Keratinocyte (primary cell): ENCODE measurements at regions not wholly inside any gene's neighbourhood (a gene's known extent, or its start where the extent isn't known, plus 50 kb on each side); places are given as distances from the start of the nearest gene placed in this dataset.

Experiments
- EZH2 ChIP-seq: IDR thresholded peaks from one replicate; pipeline ENCODE4 v1.6.1; 2012; ENCODE audit warnings: inconsistent platforms, mild to moderate bottlenecking, low read length, moderate library complexity
- TF ChIP-seq, protein P1 (sequence below), 3 experiments: IDR thresholded peaks in 1 of 3; conservative IDR thresholded peaks in 1 of 3; optimal IDR thresholded peaks in 1 of 3; 2 replicates in 2 of 3; 3 replicates in 1 of 3; pipeline versions ENCODE3 to v1.5.1; 2011; ENCODE audit warnings: low read length in 3 of 3, mild to moderate bottlenecking in 3 of 3, moderate library complexity in 2 of 3, control low read depth in 1 of 3, inconsistent platforms in 1 of 3; ENCODE audit not compliant: insufficient read depth in 2 of 3; ENCODE audit errors: extremely low read depth in 1 of 3

GRCh38 chr5:171705830-171706468, 79.7 kb upstream of the SMIM23 start:
- TF ChIP-seq, protein P1, sequence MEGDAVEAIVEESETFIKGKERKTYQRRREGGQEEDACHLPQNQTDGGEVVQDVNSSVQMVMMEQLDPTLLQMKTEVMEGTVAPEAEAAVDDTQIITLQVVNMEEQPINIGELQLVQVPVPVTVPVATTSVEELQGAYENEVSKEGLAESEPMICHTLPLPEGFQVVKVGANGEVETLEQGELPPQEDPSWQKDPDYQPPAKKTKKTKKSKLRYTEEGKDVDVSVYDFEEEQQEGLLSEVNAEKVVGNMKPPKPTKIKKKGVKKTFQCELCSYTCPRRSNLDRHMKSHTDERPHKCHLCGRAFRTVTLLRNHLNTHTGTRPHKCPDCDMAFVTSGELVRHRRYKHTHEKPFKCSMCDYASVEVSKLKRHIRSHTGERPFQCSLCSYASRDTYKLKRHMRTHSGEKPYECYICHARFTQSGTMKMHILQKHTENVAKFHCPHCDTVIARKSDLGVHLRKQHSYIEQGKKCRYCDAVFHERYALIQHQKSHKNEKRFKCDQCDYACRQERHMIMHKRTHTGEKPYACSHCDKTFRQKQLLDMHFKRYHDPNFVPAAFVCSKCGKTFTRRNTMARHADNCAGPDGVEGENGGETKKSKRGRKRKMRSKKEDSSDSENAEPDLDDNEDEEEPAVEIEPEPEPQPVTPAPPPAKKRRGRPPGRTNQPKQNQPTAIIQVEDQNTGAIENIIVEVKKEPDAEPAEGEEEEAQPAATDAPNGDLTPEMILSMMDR (optimal IDR thresholded peaks at IDR 0.05 in 1 of 3, IDR thresholded peaks at IDR 0.05 in 1 of 3, conservative IDR thresholded peaks at IDR 0.05 in 1 of 3; ENCODE audit: extremely low read depth in 1 of 3, insufficient read depth in 2 of 3, low read length in 3 of 3), result no peak
- TF ChIP-seq EZH2, result no peak
